ENCODE measurements at regions not wholly inside any gene's neighbourhood (a gene's known extent, or its start where the extent isn't known, plus 50 kb on each side); places are given as distances from the start of the nearest gene placed in this dataset.

GRCh38 chr12:43102546-43103264 lies 449.3 kb downstream of the ADAMTS20 start:
- Histone ChIP-seq H3K4me3 (no peak overlapping the region), H3K36me3 (no peaks in the 10 kb centered on the region), H3K9me3 (no peaks in the 10 kb centered on the region), H3K4me1 (peaks cover 0 to 5% (median 0%) of the 10 kb centered on the region in 4 donors), H3K27me3 (no peaks in the 10 kb centered on the region), H3K27ac (no peak overlapping the region)
- no peak for DNase-seq (ENCODE audit: low spot score in 2 of 2)
- WGBS, 2 donors: 75 to 84% methylated on average over 4 of the region's 4 CpGs
- no peak for TF ChIP-seq EP300 (IDR thresholded peaks at IDR 0.05)
- no peak for TF ChIP-seq CTCF (IDR thresholded peaks at IDR 0.05)
- TF ChIP-seq POLR2A (IDR thresholded peaks at IDR 0.05): no peak

GRCh38 chr12:43100231-43100630 lies 451.8 kb downstream of the ADAMTS20 start:
- H3K27me3 ChIP-seq: no peaks in the 10 kb centered on the region
- H3K4me1 ChIP-seq: peaks cover 0 to 2% (median 0%) of the 10 kb centered on the region in 4 donors
- no peak overlapping the region for H3K4me3 ChIP-seq
- no peaks in the 10 kb centered on the region for H3K9me3 ChIP-seq
- DNase-seq (ENCODE audit: low spot score in 2 of 2): no peak
- TF ChIP-seq POLR2A (IDR thresholded peaks at IDR 0.05) (no peak), EP300 (IDR thresholded peaks at IDR 0.05) (no peak), CTCF (IDR thresholded peaks at IDR 0.05) (no peak)
- 39 to 45% methylated on average over 1 of the region's 1 CpG for WGBS, 2 donors
- no peak overlapping the region for H3K27ac ChIP-seq
- H3K36me3 ChIP-seq: no peaks in the 10 kb centered on the region

- H3K27me3 ChIP-seq: no peaks in the 10 kb centered on the region
- no peak overlapping the region for H3K4me3 ChIP-seq
- no peaks in the 10 kb centered on the region for H3K36me3 ChIP-seq
- TF ChIP-seq EP300 (IDR thresholded peaks at IDR 0.05) (no peak), CTCF (IDR thresholded peaks at IDR 0.05) (no peak), POLR2A (IDR thresholded peaks at IDR 0.05) (no peak)
- peaks cover 0 to 2% (median 0%) of the 10 kb centered on the region in 4 donors for H3K4me1 ChIP-seq
- H3K9me3 ChIP-seq: no peaks in the 10 kb centered on the region
- no peak overlapping the region for H3K27ac ChIP-seq
- WGBS, 2 donors: 67 to 77% methylated on average over 3 of the region's 3 CpGs
- DNase-seq (ENCODE audit: low spot score in 2 of 2): no peak
Measured at GRCh38 chr12:43099691-43100163, 452.3 kb downstream of the ADAMTS20 start.

- TF ChIP-seq CTCF (IDR thresholded peaks at IDR 0.05) (no peak), EP300 (IDR thresholded peaks at IDR 0.05) (no peak), POLR2A (IDR thresholded peaks at IDR 0.05) (no peak)
- 82 to 89% methylated on average over 7 of the region's 7 CpGs for WGBS, 2 donors
- no peaks in the 10 kb centered on the region for H3K9me3 ChIP-seq
Measured at GRCh38 chr12:43098766-43099550, 453.0 kb downstream of the ADAMTS20 start.

GRCh38 chr12:43098071-43098470 lies 453.9 kb downstream of the ADAMTS20 start:
- no peak for DNase-seq (ENCODE audit: low spot score in 2 of 2)
- H3K4me1 ChIP-seq: no peaks in the 10 kb centered on the region
- TF ChIP-seq EP300 (IDR thresholded peaks at IDR 0.05) (no peak), CTCF (IDR thresholded peaks at IDR 0.05) (no peak), POLR2A (IDR thresholded peaks at IDR 0.05) (no peak)
- H3K4me3 ChIP-seq: no peak overlapping the region
- H3K27ac ChIP-seq: no peak overlapping the region
- H3K9me3 ChIP-seq: no peaks in the 10 kb centered on the region
- no peaks in the 10 kb centered on the region for H3K27me3 ChIP-seq
- no peaks in the 10 kb centered on the region for H3K36me3 ChIP-seq

More at GRCh38 chr12:43098766-43099550, 453.0 kb downstream of the ADAMTS20 start:
- no peaks in the 10 kb centered on the region for H3K36me3 ChIP-seq
- no peaks in the 10 kb centered on the region for H3K4me1 ChIP-seq
- H3K27me3 ChIP-seq: no peaks in the 10 kb centered on the region
- H3K4me3 ChIP-seq: no peak overlapping the region
- DNase-seq (ENCODE audit: low spot score in 2 of 2): no peak
- no peak overlapping the region for H3K27ac ChIP-seq

Measured in tibial nerve (tissue), 4 donors.